PC-3 (cell line): ENCODE measurements at regions not wholly inside any gene's neighbourhood (a gene's known extent, or its start where the extent isn't known, plus 50 kb on each side); places are given as distances from the start of the nearest gene placed in this dataset.

Experiments used
- ATAC-seq: fragments of 200-7000 bp; cut with Tn5 transposase; 2 replicates; pipeline ENCODE4 v1.9.1; 2020; ENCODE audit warnings: mild to moderate bottlenecking, moderate library complexity
- BruUV-seq: library from RNA; stranded (reverse); fragments of 400-500 nt; replicated peaks from 2 replicates; lab custom pipeline; 2021; lab: Mats Ljungman, UMichigan
- CTCF ChIA-PET: fragments of 300-600 bp; sonication (Branson Sonifier 250); formaldehyde crosslinking; loops from one replicate; lab custom pipeline; 2022; ENCODE audit warnings: antibody characterized with exemption; lab: Charles Lee
- POLR2A ChIA-PET: fragments of 300-600 bp; sonication (Branson Sonifier 250); formaldehyde crosslinking; loops from one replicate; lab custom pipeline; 2022; ENCODE audit warnings: antibody characterized with exemption; ENCODE audit not compliant: unreplicated experiment; lab: Charles Lee
- DNase-seq: peaks from one replicate; pipeline ENCODE4 v3.0.0-alpha.2; 2015
- H2AFZ ChIP-seq: fragments of 300-600 bp; sonication (generic); 2 replicates; pipeline ENCODE4 v1.6.0; 2016; ENCODE audit warnings: antibody characterized with exemption, low read length
- H3F3A ChIP-seq: fragments of 300-600 bp; sonication (generic); one replicate; pipeline ENCODE4 v1.6.0; 2017; ENCODE audit warnings: antibody characterized with exemption, low read length, control low read depth, mild to moderate bottlenecking; ENCODE audit not compliant: unreplicated experiment
- H3K27ac ChIP-seq: fragments of 300-600 bp; sonication (generic); 2 replicates; pipeline ENCODE4 v1.5.1; 2016; ENCODE audit warnings: mild to moderate bottlenecking, low read length
- H3K27me3 ChIP-seq: fragments of 300-600 bp; sonication (generic); 2 replicates; pipeline ENCODE4 v1.6.1; 2016; ENCODE audit warnings: low read length, mixed read lengths
- H3K36me3 ChIP-seq: fragments of 300-600 bp; sonication (generic); 2 replicates; pipeline ENCODE4 v1.6.1; 2016; ENCODE audit warnings: low read depth, mixed run types, low read length, mixed read lengths
- H3K4me1 ChIP-seq: fragments of 300-600 bp; sonication (generic); 2 replicates; pipeline ENCODE4 v1.5.1; 2016; ENCODE audit warnings: low read length; ENCODE audit not compliant: insufficient read depth
- H3K4me2 ChIP-seq: fragments of 300-600 bp; sonication (generic); 2 replicates; pipeline ENCODE4 v1.6.0; 2016; ENCODE audit warnings: low read length
- H3K4me3 ChIP-seq: fragments of 300-600 bp; sonication (generic); 2 replicates; pipeline ENCODE4 v1.5.1; 2016; ENCODE audit warnings: mild to moderate bottlenecking, low read length, mixed read lengths
- H3K79me2 ChIP-seq: fragments of 300-600 bp; sonication (generic); 2 replicates; pipeline ENCODE4 v1.6.1; 2017; ENCODE audit warnings: low read length, mixed read lengths
- H3K9ac ChIP-seq: fragments of 300-600 bp; sonication (generic); 2 replicates; pipeline ENCODE4 v1.6.0; 2016; ENCODE audit warnings: mild to moderate bottlenecking, low read length
- H3K9me2 ChIP-seq: fragments of 300-600 bp; sonication (generic); replicated peaks from 2 replicates; pipeline ENCODE4 v1.6.1; 2016; ENCODE audit warnings: mixed run types, low read length, mixed read lengths
- H3K9me3 ChIP-seq: fragments of 300-600 bp; sonication (generic); 2 replicates; pipeline ENCODE4 v1.6.1; 2016; ENCODE audit warnings: low read length, mixed read lengths
- H4K20me1 ChIP-seq: fragments of 300-600 bp; sonication (generic); 2 replicates; pipeline ENCODE4 v1.6.1; 2016; ENCODE audit warnings: low read length, mixed read lengths
- EZH2 ChIP-seq: fragments of 300-600 bp; sonication (generic); IDR thresholded peaks from one replicate; pipeline ENCODE4 v1.6.1; 2017; ENCODE audit warnings: antibody characterized with exemption, mild to moderate bottlenecking, low read length; ENCODE audit not compliant: unreplicated experiment
- EZH2phosphoT487 ChIP-seq: fragments of 300-600 bp; sonication (generic); IDR thresholded peaks from 2 replicates; pipeline ENCODE4 v1.6.1; 2018; ENCODE audit warnings: mild to moderate bottlenecking, antibody characterized with exemption, low read length, borderline replicate concordance
- intact Hi-C: fragments of 100-400 bp; cut with micrococcal nuclease; formaldehyde crosslinking; loops from 2 replicates; pipeline ENCODE4 v1.9.0; 2023
- TF ChIP-seq, protein P1 (sequence below): fragments of 300-600 bp; sonication (generic); conservative IDR thresholded peaks from 2 replicates; pipeline ENCODE4 v1.5.1; 2017; ENCODE audit warnings: antibody characterized with exemption, low read depth, mild to moderate bottlenecking, low read length

DNA sequence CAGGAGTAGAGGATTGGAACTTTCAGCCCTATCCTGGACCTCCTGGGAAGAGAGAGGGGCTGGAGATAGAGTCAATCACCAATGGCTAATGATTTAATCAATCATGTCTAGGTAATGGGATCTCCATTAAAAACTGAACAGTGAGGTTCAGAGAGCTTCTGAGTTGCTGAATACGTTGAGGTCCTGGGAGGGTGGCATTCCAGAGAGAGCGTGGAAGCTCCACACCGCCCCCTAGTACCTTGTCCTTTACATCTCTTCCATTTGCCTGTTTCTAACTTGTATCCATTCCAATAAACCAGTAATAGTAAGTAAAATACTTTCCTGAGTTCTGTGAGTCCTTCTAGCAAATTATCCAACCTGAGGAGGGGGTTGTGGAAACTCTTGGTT is 101.7 kb downstream of the B3GNT2 start:
- H3K4me2 ChIP-seq = no peak overlapping the region
- DNase-seq = no peak
- no peaks in the 10 kb centered on the region for H3K79me2 ChIP-seq
- TF ChIP-seq EZH2phosphoT487 = no peak
- TF ChIP-seq, protein P1, sequence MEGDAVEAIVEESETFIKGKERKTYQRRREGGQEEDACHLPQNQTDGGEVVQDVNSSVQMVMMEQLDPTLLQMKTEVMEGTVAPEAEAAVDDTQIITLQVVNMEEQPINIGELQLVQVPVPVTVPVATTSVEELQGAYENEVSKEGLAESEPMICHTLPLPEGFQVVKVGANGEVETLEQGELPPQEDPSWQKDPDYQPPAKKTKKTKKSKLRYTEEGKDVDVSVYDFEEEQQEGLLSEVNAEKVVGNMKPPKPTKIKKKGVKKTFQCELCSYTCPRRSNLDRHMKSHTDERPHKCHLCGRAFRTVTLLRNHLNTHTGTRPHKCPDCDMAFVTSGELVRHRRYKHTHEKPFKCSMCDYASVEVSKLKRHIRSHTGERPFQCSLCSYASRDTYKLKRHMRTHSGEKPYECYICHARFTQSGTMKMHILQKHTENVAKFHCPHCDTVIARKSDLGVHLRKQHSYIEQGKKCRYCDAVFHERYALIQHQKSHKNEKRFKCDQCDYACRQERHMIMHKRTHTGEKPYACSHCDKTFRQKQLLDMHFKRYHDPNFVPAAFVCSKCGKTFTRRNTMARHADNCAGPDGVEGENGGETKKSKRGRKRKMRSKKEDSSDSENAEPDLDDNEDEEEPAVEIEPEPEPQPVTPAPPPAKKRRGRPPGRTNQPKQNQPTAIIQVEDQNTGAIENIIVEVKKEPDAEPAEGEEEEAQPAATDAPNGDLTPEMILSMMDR = peak; percentile 36
- TF ChIP-seq EZH2 = no peak
- no TSS peak for BruUV-seq
- ChIA-PET POLR2A (no interaction called here), CTCF (no interaction called here)
- no peak overlapping the region for H3K4me3 ChIP-seq
- H3K4me1 ChIP-seq = peaks cover 13% of the 10 kb centered on the region
- intact Hi-C loops = no loop called here
- H4K20me1 ChIP-seq = no peaks in the 10 kb centered on the region
- H3K36me3 ChIP-seq = no peaks in the 10 kb centered on the region
- H3K27me3 ChIP-seq = no peaks in the 10 kb centered on the region
- H3K9me2 ChIP-seq = no peaks in the 10 kb centered on the region
- no peak overlapping the region for H2AFZ ChIP-seq
- no peak for ATAC-seq
- no peaks in the 10 kb centered on the region for H3K9me3 ChIP-seq
- H3F3A ChIP-seq = no peaks in the 10 kb centered on the region
- H3K9ac ChIP-seq = no peak overlapping the region
- H3K27ac ChIP-seq = no peak overlapping the region

DNA sequence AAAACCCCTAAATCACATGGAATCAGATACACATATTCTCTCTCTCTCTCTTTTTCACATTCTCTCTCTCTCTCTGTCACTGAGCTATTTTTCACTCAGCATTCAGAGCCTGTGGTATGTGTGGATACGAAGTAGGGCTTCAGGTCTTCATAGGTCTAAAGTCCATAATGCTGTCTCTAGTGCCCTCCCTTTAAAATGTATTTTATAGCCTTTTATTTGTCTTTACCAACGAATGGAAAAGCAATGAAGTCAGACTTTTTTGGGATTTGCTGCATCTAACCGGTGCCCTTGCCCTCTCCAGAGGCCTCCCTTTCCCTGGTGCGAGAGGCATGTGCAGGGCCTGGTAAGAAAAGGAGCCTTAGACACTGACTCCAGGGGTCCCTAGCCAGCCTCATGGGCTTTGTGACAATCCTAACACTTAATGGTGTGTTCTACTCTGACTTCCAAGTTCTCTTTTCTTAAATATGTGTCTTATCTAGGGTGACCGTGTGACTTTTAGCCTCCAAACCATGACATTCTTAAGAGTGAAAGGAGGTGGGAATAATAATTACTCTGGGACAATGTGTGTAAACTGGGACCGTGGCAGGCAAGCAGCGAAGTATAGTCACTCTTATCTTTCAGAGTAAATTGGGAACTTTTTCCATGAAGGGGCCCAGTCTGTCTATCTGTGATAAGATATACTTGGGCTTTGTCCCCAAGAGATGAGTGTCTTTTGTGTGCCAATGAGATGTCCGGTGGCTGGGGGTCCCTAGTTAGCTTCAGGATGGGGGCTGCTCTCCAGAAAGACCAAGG is 101.1 kb downstream of the B3GNT2 start:
- H3F3A ChIP-seq = no peaks in the 10 kb centered on the region
- peaks cover 13% of the 10 kb centered on the region for H3K4me1 ChIP-seq
- no TSS peak for BruUV-seq
- no peaks in the 10 kb centered on the region for H3K9me2 ChIP-seq
- no peaks in the 10 kb centered on the region for H3K79me2 ChIP-seq
- H2AFZ ChIP-seq = no peak overlapping the region
- no peak overlapping the region for H3K4me2 ChIP-seq
- no peaks in the 10 kb centered on the region for H3K36me3 ChIP-seq
- TF ChIP-seq, protein P1 = no peak
- no peak for TF ChIP-seq EZH2phosphoT487
- TF ChIP-seq EZH2 = no peak
- H3K4me3 ChIP-seq = no peak overlapping the region
- no peaks in the 10 kb centered on the region for H3K27me3 ChIP-seq
- H3K9ac ChIP-seq = no peak overlapping the region
- intact Hi-C loops = no loop called here
- no peaks in the 10 kb centered on the region for H4K20me1 ChIP-seq
- DNase-seq (no peak), ATAC-seq (no peak)
- ChIA-PET POLR2A (no interaction called here), CTCF (no interaction called here)
- H3K27ac ChIP-seq = no peak overlapping the region
- no peaks in the 10 kb centered on the region for H3K9me3 ChIP-seq

DNA sequence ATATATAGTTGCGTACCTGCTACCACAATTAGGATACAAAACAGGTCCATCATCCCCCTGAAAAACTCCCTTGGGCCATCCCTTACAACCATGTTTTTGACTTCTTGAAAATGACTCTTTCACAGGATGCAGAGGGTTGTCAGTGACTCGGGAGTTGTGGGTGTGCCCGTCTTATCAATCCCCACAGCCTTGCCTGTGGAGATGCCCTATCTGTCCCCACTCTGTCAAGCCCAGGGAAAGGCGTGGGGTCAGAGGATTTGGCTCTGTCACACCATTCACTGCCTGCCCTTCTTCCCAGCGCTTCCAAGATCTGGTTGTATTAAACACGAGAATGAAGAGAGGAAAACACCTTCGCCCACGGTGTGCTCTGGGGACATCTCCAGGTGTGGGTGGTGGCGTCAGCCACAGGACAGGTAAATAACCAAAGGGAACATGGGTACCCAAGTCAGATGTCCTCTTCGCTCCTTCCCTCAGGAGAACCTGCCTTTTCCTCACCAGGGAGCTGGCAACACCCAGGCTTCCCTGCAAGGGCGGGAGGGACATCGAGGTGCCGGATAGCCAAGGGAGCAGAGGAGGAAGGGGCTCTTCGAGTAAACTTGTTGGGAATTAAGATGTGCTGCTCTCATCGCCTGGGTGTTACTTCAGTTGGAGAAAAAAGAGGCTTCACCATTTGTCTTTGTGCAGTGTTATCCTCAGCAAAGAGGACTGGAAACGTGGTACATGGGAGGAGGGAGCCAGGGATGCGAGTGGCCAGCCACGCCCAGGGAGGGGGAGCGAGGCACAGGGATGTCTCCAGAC is 100.3 kb downstream of the B3GNT2 start:
- Histone ChIP-seq H3K79me2 (no peaks in the 10 kb centered on the region), H3K27me3 (no peaks in the 10 kb centered on the region), H3F3A (no peaks in the 10 kb centered on the region), H3K27ac (no peak overlapping the region), H3K9me2 (no peaks in the 10 kb centered on the region), H3K4me1 (peaks cover 13% of the 10 kb centered on the region), H3K9me3 (no peaks in the 10 kb centered on the region), H3K4me3 (no peak overlapping the region), H3K4me2 (no peak overlapping the region), H2AFZ (no peak overlapping the region), H4K20me1 (no peaks in the 10 kb centered on the region), H3K9ac (no peak overlapping the region), H3K36me3 (no peaks in the 10 kb centered on the region)
- CTCF ChIA-PET = no interaction called here
- ATAC-seq = no peak
- POLR2A ChIA-PET = no interaction called here
- intact Hi-C loops = no loop called here
- TF ChIP-seq, protein P1 = no peak
- TF ChIP-seq EZH2 (no peak), EZH2phosphoT487 (no peak)
- no TSS peak for BruUV-seq
- no peak for DNase-seq
